ENCODE measurements at regions not wholly inside any gene's neighbourhood (a gene's known extent, or its start where the extent isn't known, plus 50 kb on each side); places are given as distances from the start of the nearest gene placed in this dataset.

- TF ChIP-seq, protein P1, sequence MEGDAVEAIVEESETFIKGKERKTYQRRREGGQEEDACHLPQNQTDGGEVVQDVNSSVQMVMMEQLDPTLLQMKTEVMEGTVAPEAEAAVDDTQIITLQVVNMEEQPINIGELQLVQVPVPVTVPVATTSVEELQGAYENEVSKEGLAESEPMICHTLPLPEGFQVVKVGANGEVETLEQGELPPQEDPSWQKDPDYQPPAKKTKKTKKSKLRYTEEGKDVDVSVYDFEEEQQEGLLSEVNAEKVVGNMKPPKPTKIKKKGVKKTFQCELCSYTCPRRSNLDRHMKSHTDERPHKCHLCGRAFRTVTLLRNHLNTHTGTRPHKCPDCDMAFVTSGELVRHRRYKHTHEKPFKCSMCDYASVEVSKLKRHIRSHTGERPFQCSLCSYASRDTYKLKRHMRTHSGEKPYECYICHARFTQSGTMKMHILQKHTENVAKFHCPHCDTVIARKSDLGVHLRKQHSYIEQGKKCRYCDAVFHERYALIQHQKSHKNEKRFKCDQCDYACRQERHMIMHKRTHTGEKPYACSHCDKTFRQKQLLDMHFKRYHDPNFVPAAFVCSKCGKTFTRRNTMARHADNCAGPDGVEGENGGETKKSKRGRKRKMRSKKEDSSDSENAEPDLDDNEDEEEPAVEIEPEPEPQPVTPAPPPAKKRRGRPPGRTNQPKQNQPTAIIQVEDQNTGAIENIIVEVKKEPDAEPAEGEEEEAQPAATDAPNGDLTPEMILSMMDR (IDR thresholded peaks at IDR 0.05), result no peak
- no peak for TF ChIP-seq ZFX (IDR thresholded peaks at IDR 0.05; ENCODE audit: borderline replicate concordance)
These were observed 199.5 kb downstream of the SUCLA2 start for GRCh38 chr13:47801555-47801954.

Data from 22Rv1 (cell line).